ENCODE measurements at regions not wholly inside any gene's neighbourhood (a gene's known extent, or its start where the extent isn't known, plus 50 kb on each side); places are given as distances from the start of the nearest gene placed in this dataset.

- TF ChIP-seq ZNF552 (CRISPR knock-in tag; IDR thresholded peaks at IDR 0.05; ENCODE audit: borderline replicate concordance) (no peak), SRSF4 (IDR thresholded peaks at IDR 0.05; ENCODE audit: low read depth, low read length, poor library complexity, severe bottlenecking) (no peak), ATF6 (CRISPR knock-in tag; conservative IDR thresholded peaks at IDR 0.05) (no peak), PAWR (CRISPR knock-in tag; IDR thresholded peaks at IDR 0.05; ENCODE audit: borderline replicate concordance) (no peak), NR3C1 (CRISPR knock-in tag; IDR thresholded peaks at IDR 0.05) (no peak), ARNT2 (CRISPR knock-in tag; IDR thresholded peaks at IDR 0.05; ENCODE audit: low read depth) (no peak), MLX (CRISPR knock-in tag; IDR thresholded peaks at IDR 0.05) (no peak), ZNF570 (CRISPR knock-in tag; IDR thresholded peaks at IDR 0.05; ENCODE audit: borderline replicate concordance) (no peak), NKX3-1 (CRISPR knock-in tag; IDR thresholded peaks at IDR 0.05) (no peak)
Measured at GRCh38 chr6:153725456-153725855, 313.6 kb upstream of the OPRM1 start (continued).

GRCh38 chr6:153720732-153721131, 318.3 kb upstream of the OPRM1 start:
- Histone ChIP-seq H3K4me1 (ENCODE audit: insufficient read depth, low read length) (no peaks in the 10 kb centered on the region), H3K4me3 (replicated peaks in 1 of 3; ENCODE audit: insufficient read depth in 1 of 3, low read depth in 2 of 3, low read length in 3 of 3) (no peak overlapping the region), H3K9ac (ENCODE audit: insufficient read depth, low read depth, low read length) (no peak overlapping the region), H3K27me3 (ENCODE audit: control insufficient read depth in 1 of 2, insufficient read depth in 2 of 2, low read length in 2 of 2) (no peaks in the 10 kb centered on the region), H3K9me3 (ENCODE audit: low read length) (no peaks in the 10 kb centered on the region), H2AFZ (ENCODE audit: low read length) (no peak overlapping the region), H3K79me2 (ENCODE audit: insufficient read depth, low read length) (no peaks in the 10 kb centered on the region), H3K4me2 (ENCODE audit: low read depth, low read length) (no peak overlapping the region), H4K20me1 (ENCODE audit: insufficient read depth, low read length) (no peaks in the 10 kb centered on the region), H3K27ac (ENCODE audit: extremely low read length, insufficient read depth, low read length) (no peak overlapping the region), H3K36me3 (replicated peaks in 1 of 2; ENCODE audit: control insufficient read depth in 1 of 2, insufficient read depth in 2 of 2, low read length in 2 of 2) (no peaks in the 10 kb centered on the region)
- BruUV-seq (replicated peaks) = no TSS peak
- in situ Hi-C loops (cut with HindIII; ENCODE audit: extremely low pct_ligation_motif_present, low pct_unique_long_range_greater_than_20kb) = no loop called here
- no peak for DNase-seq (ENCODE audit: low spot score)
- POLR2A ChIA-PET = no interaction called here
- intact Hi-C loops (cut with micrococcal nuclease; ENCODE audit: unreplicated experiment) = no loop called here
- CTCF ChIA-PET (ENCODE audit: low intra/inter-chr PET ratio, low total read pairs) = no interaction called here
- no peak for ATAC-seq
- FAIRE-seq = no peak
- TF ChIP-seq ATF7 (IDR thresholded peaks at IDR 0.05) = peak; percentile 43; the same call in 1 of the 2 replicates
- TF ChIP-seq ATF7 (CRISPR knock-in tag; IDR thresholded peaks at IDR 0.05) = no peak
- TF ChIP-seq ZBTB39 (CRISPR knock-in tag; IDR thresholded peaks at IDR 0.05) = no peak
- TF ChIP-seq HIC2 (CRISPR knock-in tag; IDR thresholded peaks at IDR 0.05; ENCODE audit: low read depth) = no peak
- TF ChIP-seq NCOR1 (IDR thresholded peaks at IDR 0.05; ENCODE audit: borderline replicate concordance, low read length) = no peak
